WTC11 (cell line): ENCODE measurements at regions not wholly inside any gene's neighbourhood (a gene's known extent, or its start where the extent isn't known, plus 50 kb on each side); places are given as distances from the start of the nearest gene placed in this dataset.

Experiments used
- ATAC-seq: fragments of 200-7000 bp; cut with Tn5 transposase; 2 replicates; pipeline ENCODE4 v1.10.0; 2021; ENCODE audit warnings: mild to moderate bottlenecking, moderate library complexity
- CTCF ChIA-PET: fragments of 300-600 bp; sonication (Branson Sonifier 250); formaldehyde crosslinking; loops from one replicate; lab custom pipeline; 2021; ENCODE audit warnings: antibody characterized with exemption; lab: Charles Lee
- POLR2A ChIA-PET: fragments of 350-600 bp; sonication (Branson Sonifier 250); formaldehyde crosslinking; loops from one replicate; lab custom pipeline; 2021; ENCODE audit warnings: antibody characterized with exemption; lab: Charles Lee
- DNase-seq: peaks from one replicate; pipeline ENCODE4 v3.0.0; 2021; ENCODE audit warnings: low spot score
- H3K27ac Mint-ChIP-seq: 2 replicates; pipeline ENCODE4 v1.8.0; 2021; ENCODE audit warnings: mixed read lengths
- H3K27me3 Mint-ChIP-seq: 2 replicates; pipeline ENCODE4 v1.8.0; 2021; ENCODE audit warnings: low read depth, mild to moderate bottlenecking, moderate library complexity, mixed read lengths
- H3K36me3 Mint-ChIP-seq: 2 replicates; pipeline ENCODE4 v1.8.0; 2021; ENCODE audit warnings: mixed read lengths
- H3K4me1 Mint-ChIP-seq: 2 replicates; pipeline ENCODE4 v1.8.0; 2022; ENCODE audit warnings: mixed read lengths
- H3K4me3 Mint-ChIP-seq: 2 replicates; pipeline ENCODE4 v1.8.0; 2021; ENCODE audit warnings: mild to moderate bottlenecking, moderate library complexity, mixed read lengths
- H3K9me3 Mint-ChIP-seq: 2 replicates; pipeline ENCODE4 v1.8.0; 2021; ENCODE audit warnings: mixed read lengths
- ATF1 ChIP-seq: sonication (generic); formaldehyde crosslinking; IDR thresholded peaks from 2 replicates; pipeline ENCODE4 v1.8.1; 2023; ENCODE audit warnings: mild to moderate bottlenecking, moderate library complexity, missing genetic modification reagents
- JUN ChIP-seq: sonication (generic); formaldehyde crosslinking; IDR thresholded peaks from 2 replicates; pipeline ENCODE4 v1.8.0; 2023; ENCODE audit warnings: mild to moderate bottlenecking, missing genetic modification reagents
- KAT7 ChIP-seq: sonication (generic); formaldehyde crosslinking; IDR thresholded peaks from 2 replicates; pipeline ENCODE4 v1.8.1; 2023; ENCODE audit warnings: missing genetic modification reagents, mild to moderate bottlenecking, borderline replicate concordance
- MXD4 ChIP-seq: fragments of 250-450 bp; sonication (Bioruptor Pico); IDR thresholded peaks from 2 replicates; pipeline ENCODE4 v1.8.0; 2021; ENCODE audit warnings: mild to moderate bottlenecking, moderate library complexity, borderline replicate concordance
- TCF7 ChIP-seq: sonication (generic); formaldehyde crosslinking; IDR thresholded peaks from 2 replicates; pipeline ENCODE4 v1.8.0; 2022; ENCODE audit warnings: mild to moderate bottlenecking, low read depth, missing genetic modification reagents, moderate library complexity
- TEAD1 ChIP-seq: sonication (generic); formaldehyde crosslinking; IDR thresholded peaks from 2 replicates; pipeline ENCODE4 v1.8.0; 2022; ENCODE audit warnings: mild to moderate bottlenecking, missing genetic modification reagents
- ZNF121 ChIP-seq: sonication (generic); formaldehyde crosslinking; IDR thresholded peaks from 2 replicates; pipeline ENCODE4 v1.8.0; 2023; ENCODE audit warnings: missing genetic modification reagents
- ZNF396 ChIP-seq: fragments of 250-450 bp; sonication (Bioruptor Pico); IDR thresholded peaks from 2 replicates; pipeline ENCODE4 v1.8.0; 2021; ENCODE audit warnings: mild to moderate bottlenecking, moderate library complexity, borderline replicate concordance
- TF ChIP-seq, protein P1 (sequence below): sonication (generic); formaldehyde crosslinking; conservative IDR thresholded peaks from 2 replicates; pipeline ENCODE4 v1.8.1; 2023; ENCODE audit warnings: mild to moderate bottlenecking, low read depth, missing genetic modification reagents, moderate library complexity
- TF ChIP-seq, protein P2 (sequence below): sonication (generic); formaldehyde crosslinking; IDR thresholded peaks from 2 replicates; pipeline ENCODE4 v1.8.0; 2022; ENCODE audit warnings: mild to moderate bottlenecking, missing genetic modification reagents
- TF ChIP-seq, protein P3 (sequence below): sonication (generic); formaldehyde crosslinking; IDR thresholded peaks from 2 replicates; pipeline ENCODE4 v1.8.1; 2022; ENCODE audit warnings: low read depth, mild to moderate bottlenecking, moderate library complexity, missing genetic modification reagents, borderline replicate concordance
- TF ChIP-seq, protein P4 (sequence below): sonication (generic); formaldehyde crosslinking; IDR thresholded peaks from 2 replicates; pipeline ENCODE4 v1.8.0; 2023; ENCODE audit warnings: missing genetic modification reagents, mild to moderate bottlenecking, borderline replicate concordance

DNA sequence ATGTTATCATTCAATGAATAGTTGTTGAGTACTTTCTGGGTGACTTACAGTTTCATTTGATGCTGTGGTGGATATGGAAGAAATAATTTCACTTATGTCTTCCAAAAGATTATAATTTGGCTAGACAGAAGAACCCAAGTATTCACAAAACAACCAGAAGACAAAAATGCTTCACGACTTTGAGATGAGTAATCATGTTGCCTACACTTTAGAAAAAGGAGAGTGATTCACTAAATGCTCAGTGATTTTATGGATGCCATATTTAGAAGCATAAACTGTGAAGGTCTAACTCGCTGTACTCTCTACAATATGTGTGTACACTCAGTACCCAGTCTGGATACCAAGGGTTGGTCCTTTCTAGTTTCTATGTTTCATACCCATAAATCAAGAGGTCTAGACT is 101.3 kb upstream of the E2F7 start (continued):
- TF ChIP-seq MXD4: no peak
- no peak for TF ChIP-seq TCF7 (CRISPR knock-in tag)
- no peak for TF ChIP-seq KAT7 (CRISPR knock-in tag)
- TF ChIP-seq, protein P1, sequence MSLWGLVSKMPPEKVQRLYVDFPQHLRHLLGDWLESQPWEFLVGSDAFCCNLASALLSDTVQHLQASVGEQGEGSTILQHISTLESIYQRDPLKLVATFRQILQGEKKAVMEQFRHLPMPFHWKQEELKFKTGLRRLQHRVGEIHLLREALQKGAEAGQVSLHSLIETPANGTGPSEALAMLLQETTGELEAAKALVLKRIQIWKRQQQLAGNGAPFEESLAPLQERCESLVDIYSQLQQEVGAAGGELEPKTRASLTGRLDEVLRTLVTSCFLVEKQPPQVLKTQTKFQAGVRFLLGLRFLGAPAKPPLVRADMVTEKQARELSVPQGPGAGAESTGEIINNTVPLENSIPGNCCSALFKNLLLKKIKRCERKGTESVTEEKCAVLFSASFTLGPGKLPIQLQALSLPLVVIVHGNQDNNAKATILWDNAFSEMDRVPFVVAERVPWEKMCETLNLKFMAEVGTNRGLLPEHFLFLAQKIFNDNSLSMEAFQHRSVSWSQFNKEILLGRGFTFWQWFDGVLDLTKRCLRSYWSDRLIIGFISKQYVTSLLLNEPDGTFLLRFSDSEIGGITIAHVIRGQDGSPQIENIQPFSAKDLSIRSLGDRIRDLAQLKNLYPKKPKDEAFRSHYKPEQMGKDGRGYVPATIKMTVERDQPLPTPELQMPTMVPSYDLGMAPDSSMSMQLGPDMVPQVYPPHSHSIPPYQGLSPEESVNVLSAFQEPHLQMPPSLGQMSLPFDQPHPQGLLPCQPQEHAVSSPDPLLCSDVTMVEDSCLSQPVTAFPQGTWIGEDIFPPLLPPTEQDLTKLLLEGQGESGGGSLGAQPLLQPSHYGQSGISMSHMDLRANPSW (CRISPR knock-in tag): no peak
- TF ChIP-seq, protein P2, sequence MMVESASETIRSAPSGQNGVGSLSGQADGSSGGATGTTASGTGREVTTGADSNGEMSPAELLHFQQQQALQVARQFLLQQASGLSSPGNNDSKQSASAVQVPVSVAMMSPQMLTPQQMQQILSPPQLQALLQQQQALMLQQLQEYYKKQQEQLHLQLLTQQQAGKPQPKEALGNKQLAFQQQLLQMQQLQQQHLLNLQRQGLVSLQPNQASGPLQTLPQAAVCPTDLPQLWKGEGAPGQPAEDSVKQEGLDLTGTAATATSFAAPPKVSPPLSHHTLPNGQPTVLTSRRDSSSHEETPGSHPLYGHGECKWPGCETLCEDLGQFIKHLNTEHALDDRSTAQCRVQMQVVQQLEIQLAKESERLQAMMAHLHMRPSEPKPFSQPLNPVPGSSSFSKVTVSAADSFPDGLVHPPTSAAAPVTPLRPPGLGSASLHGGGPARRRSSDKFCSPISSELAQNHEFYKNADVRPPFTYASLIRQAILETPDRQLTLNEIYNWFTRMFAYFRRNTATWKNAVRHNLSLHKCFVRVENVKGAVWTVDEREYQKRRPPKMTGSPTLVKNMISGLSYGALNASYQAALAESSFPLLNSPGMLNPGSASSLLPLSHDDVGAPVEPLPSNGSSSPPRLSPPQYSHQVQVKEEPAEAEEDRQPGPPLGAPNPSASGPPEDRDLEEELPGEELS (CRISPR knock-in tag): no peak
- TF ChIP-seq, protein P3, sequence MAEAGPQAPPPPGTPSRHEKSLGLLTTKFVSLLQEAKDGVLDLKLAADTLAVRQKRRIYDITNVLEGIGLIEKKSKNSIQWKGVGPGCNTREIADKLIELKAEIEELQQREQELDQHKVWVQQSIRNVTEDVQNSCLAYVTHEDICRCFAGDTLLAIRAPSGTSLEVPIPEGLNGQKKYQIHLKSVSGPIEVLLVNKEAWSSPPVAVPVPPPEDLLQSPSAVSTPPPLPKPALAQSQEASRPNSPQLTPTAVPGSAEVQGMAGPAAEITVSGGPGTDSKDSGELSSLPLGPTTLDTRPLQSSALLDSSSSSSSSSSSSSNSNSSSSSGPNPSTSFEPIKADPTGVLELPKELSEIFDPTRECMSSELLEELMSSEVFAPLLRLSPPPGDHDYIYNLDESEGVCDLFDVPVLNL (CRISPR knock-in tag): no peak

DNA sequence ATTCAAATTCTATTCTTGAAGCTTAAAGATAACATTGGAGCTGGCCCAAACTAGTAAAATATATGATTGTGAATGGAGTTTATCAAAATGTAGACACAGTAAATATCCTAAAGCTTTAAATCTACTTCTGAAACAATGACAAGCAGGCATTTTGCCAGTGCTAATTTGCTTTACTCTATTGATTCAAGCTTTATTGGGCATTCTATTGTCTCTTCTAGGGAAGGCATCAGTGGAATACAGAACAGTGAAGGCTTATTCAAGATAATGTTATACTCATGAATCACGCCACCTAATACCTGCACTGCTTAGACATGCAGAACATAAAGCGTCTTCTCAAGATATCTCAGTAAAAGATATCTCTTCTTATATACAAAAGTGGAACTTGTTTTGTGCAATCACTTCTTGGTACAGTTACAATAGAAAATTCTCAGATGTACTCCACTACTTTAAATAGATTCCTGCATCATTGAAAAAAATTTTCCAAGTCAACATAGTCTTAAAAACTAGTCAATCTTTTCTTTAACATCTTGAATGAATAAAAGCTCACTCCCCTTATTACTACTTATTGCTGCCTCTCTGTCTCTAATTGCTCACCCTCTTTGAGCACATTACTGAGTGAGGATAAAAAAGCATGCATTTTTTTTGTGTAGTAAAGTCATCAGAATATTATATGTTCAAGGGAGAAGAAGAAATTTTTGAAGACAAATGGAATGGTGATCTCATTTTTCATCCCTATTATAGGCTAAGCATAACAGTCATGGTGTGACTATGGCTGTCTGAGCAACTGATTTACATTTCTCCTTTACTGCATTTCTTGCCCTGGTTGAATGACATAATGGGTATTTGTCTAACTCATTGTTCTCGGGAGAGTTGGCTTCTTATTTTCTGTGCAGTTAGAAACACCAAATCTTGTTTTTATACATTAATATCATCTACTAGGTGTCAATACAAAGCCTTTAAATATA is 98.0 kb upstream of the E2F7 start:
- H3K4me1 Mint-ChIP-seq: peaks cover 20% of the 10 kb centered on the region
- H3K9me3 Mint-ChIP-seq: no peaks in the 10 kb centered on the region
- no peak overlapping the region for H3K27ac Mint-ChIP-seq
- no peak for ATAC-seq
- ChIA-PET CTCF (interaction anchor here (1.0 to 2.2 kb wide), 2 partner anchors 11 to 161 kb away, joined by 3 to 21 read pairs; no protein-coding TSS in a partner anchor), POLR2A (interaction anchor here (0.6 kb wide), 1 partner anchor 447 kb away, joined by 3 read pairs; no protein-coding TSS in a partner anchor)
- no peak overlapping the region for H3K4me3 Mint-ChIP-seq
- H3K36me3 Mint-ChIP-seq: no peaks in the 10 kb centered on the region
- TF ChIP-seq, protein P4, sequence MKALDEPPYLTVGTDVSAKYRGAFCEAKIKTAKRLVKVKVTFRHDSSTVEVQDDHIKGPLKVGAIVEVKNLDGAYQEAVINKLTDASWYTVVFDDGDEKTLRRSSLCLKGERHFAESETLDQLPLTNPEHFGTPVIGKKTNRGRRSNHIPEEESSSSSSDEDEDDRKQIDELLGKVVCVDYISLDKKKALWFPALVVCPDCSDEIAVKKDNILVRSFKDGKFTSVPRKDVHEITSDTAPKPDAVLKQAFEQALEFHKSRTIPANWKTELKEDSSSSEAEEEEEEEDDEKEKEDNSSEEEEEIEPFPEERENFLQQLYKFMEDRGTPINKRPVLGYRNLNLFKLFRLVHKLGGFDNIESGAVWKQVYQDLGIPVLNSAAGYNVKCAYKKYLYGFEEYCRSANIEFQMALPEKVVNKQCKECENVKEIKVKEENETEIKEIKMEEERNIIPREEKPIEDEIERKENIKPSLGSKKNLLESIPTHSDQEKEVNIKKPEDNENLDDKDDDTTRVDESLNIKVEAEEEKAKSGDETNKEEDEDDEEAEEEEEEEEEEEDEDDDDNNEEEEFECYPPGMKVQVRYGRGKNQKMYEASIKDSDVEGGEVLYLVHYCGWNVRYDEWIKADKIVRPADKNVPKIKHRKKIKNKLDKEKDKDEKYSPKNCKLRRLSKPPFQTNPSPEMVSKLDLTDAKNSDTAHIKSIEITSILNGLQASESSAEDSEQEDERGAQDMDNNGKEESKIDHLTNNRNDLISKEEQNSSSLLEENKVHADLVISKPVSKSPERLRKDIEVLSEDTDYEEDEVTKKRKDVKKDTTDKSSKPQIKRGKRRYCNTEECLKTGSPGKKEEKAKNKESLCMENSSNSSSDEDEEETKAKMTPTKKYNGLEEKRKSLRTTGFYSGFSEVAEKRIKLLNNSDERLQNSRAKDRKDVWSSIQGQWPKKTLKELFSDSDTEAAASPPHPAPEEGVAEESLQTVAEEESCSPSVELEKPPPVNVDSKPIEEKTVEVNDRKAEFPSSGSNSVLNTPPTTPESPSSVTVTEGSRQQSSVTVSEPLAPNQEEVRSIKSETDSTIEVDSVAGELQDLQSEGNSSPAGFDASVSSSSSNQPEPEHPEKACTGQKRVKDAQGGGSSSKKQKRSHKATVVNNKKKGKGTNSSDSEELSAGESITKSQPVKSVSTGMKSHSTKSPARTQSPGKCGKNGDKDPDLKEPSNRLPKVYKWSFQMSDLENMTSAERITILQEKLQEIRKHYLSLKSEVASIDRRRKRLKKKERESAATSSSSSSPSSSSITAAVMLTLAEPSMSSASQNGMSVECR (CRISPR knock-in tag): no peak
- TF ChIP-seq ZNF396 (CRISPR knock-in tag) (no peak), TEAD1 (CRISPR knock-in tag) (no peak), ATF1 (CRISPR knock-in tag) (no peak)
- no peaks in the 10 kb centered on the region for H3K27me3 Mint-ChIP-seq
- no peak for DNase-seq

DNA sequence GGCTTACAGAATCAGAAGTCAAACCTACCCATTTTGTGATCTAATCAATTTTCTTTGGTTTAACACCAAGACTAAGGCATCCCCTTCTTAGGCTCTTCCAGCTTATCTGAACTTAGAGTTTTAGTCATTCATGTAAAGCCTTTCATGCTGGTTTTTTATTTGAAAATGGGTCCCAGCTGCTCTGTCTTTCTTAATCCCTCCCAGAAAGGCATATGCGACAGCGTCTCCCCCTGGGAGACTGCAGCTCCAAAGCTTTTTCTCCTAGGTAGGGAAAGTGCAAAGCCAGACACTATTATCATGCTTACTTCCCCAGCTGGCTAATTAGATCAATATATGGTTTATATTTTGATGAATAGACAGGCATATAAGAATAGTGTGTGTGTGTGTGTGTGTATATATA is 96.6 kb upstream of the E2F7 start:
- Mint-ChIP-seq H3K4me3 (no peak overlapping the region), H3K36me3 (no peaks in the 10 kb centered on the region), H3K4me1 (peaks cover 20% of the 10 kb centered on the region), H3K27me3 (no peaks in the 10 kb centered on the region), H3K9me3 (no peaks in the 10 kb centered on the region), H3K27ac (0 out of 2 replicates have a peak overlapping the region, but pooled peaks have one; percentile 14)
- ATAC-seq: peak; percentile 94
- POLR2A ChIA-PET: no interaction called here
- peak; percentile 17 for DNase-seq
- CTCF ChIA-PET: interaction anchor here (0.7 to 2.2 kb wide), 4 partner anchors 9 to 563 kb away, joined by 3 to 21 read pairs (median 4); no protein-coding TSS in a partner anchor
- TF ChIP-seq, protein P4 (CRISPR knock-in tag): no peak
- no peak for TF ChIP-seq JUN (CRISPR knock-in tag)
- TF ChIP-seq, protein P2 (CRISPR knock-in tag): no peak
- no peak for TF ChIP-seq ZNF121 (CRISPR knock-in tag)
